Right lobe of liver (tissue), 4 donors: ENCODE measurements at regions not wholly inside any gene's neighbourhood (a gene's known extent, or its start where the extent isn't known, plus 50 kb on each side); places are given as distances from the start of the nearest gene placed in this dataset.

Experiments used
- CTCF ChIP-seq, 4 donors: fragments of 200-600 bp in 3 of 4; fragments of 450-650 bp in 1 of 4; IDR thresholded peaks; one replicate each; pipeline versions ENCODE4 v1.5.1 to v1.8.0; 2016 to 2022; ENCODE audit warnings: antibody characterized with exemption in 4 of 4, mild to moderate bottlenecking in 2 of 4
- POLR2A ChIP-seq: fragments of 450-650 bp; IDR thresholded peaks from one replicate; pipeline ENCODE4 v1.6.1; 2017; ENCODE audit warnings: antibody characterized with exemption, mild to moderate bottlenecking
- donor health status: DM: no; HTN: no; CAD: no.
- donor health status: DM: no; HTN: no; CAD: no.
- donor health status: DM: no; HTN: yes; CAD: no.

- no peak for TF ChIP-seq CTCF (IDR thresholded peaks at IDR 0.05)
- no peak for TF ChIP-seq POLR2A
These were observed 404.8 kb upstream of the ATP11B start for GRCh38 chr3:182388506-182388905.
